Stomach smooth muscle (tissue), 2 donors: ENCODE measurements at regions not wholly inside any gene's neighbourhood (a gene's known extent, or its start where the extent isn't known, plus 50 kb on each side); places are given as distances from the start of the nearest gene placed in this dataset.
"Not testable (repeated sequence)": the region's sequence is repeated elsewhere in the genome, so short reads cannot be mapped to it uniquely, and the experiment has no call there.

Experiments used
- H3K27ac ChIP-seq: one replicate; pipeline ENCODE4 v1.7.0; 2013; ENCODE audit warnings: mild to moderate bottlenecking, low read length, inconsistent platforms
- H3K27me3 ChIP-seq, 2 donors: one replicate each; pipeline ENCODE4 v1.7.0; 2013; ENCODE audit warnings: low read length in 2 of 2; ENCODE audit not compliant: insufficient read depth in 2 of 2, control insufficient read depth in 1 of 2
- H3K36me3 ChIP-seq, 2 donors: one replicate each; pipeline ENCODE4 v1.7.0; 2013; ENCODE audit warnings: low read length in 2 of 2; ENCODE audit not compliant: control insufficient read depth in 2 of 2, insufficient read depth in 2 of 2
- H3K4me1 ChIP-seq: one replicate; pipeline ENCODE4 v1.7.0; 2013; ENCODE audit warnings: low read length; ENCODE audit not compliant: control insufficient read depth, insufficient read depth
- H3K4me3 ChIP-seq, 2 donors: one replicate each; pipeline ENCODE4 v1.7.0; 2013; ENCODE audit warnings: low read length in 2 of 2
- H3K9ac ChIP-seq, 2 donors: one replicate each; pipeline ENCODE4 v1.7.0; 2013; ENCODE audit warnings: low read length in 2 of 2, mild to moderate bottlenecking in 1 of 2
- H3K9me3 ChIP-seq, 2 donors: one replicate each; pipeline ENCODE4 v1.7.0; 2013; ENCODE audit warnings: low read length in 2 of 2; ENCODE audit not compliant: control insufficient read depth in 2 of 2
- donor health status: healthy.
- donor health status: Pancreatic carcinoma.

DNA sequence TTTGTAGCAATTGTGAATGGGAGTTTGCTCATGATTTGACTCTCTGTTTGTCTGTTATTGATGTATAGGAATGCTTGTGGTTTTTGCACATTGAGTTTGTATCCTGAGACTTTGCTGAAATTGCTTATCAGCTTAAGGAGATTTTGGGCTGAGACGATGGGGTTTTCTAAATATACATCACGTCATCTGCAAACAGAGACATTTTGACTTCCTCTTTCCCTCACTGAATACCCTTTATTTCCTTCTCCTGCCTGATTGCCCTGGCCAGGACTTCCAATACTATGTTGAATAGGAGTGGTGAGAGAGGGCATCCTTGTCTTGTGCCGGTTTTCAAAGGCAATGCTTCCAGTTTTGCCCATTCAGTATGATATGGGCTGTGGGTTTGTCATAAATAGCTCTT, 96.6 kb downstream of the EBLN1 start:
- H3K27ac ChIP-seq, H3K4me3 ChIP-seq, H3K4me1 ChIP-seq, H3K36me3 ChIP-seq, H3K9me3 ChIP-seq, H3K27me3 ChIP-seq, H3K9ac ChIP-seq: not testable (repeated sequence)

DNA sequence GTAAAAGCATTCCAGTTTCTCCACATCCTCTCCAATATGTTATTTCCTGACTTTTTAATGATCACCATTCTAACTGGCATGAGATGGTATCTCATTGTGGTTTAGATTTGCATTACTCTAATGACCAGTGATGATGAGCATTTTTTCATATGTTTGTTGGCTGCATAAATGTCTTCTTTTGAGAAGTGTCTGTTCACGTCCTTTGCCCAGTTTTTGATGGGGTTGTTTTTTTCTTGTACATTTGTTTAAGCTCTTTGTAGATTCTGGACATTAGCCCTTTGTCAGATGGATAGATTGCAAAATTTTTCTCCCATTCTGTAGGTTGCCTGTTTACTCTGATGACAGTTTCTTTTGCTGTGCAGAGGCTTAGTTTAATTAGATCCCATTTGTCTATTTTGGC, 97.7 kb downstream of the EBLN1 start:
- not testable (repeated sequence) for H3K27ac ChIP-seq, H3K4me1 ChIP-seq, H3K36me3 ChIP-seq, H3K9ac ChIP-seq, H3K4me3 ChIP-seq, H3K9me3 ChIP-seq, H3K27me3 ChIP-seq

DNA sequence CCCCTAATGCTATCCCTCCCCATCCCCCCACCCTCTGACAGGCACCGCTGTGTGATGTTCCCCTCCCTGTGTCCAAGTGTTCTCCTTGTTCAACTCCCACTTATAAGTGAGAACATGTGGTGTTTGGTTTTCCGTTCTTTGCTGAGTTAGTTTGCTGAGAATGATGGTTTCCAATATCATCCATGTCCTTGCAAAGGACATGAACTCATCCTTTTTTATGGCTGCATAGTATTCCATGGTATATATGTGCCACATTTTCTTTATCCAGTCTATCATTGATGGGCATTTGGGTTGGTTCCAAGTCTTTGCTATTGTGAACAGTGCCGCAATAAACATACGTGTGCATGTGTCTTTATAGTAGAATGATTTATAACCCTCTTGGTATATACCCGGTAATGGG, 98.2 kb downstream of the EBLN1 start:
- not testable (repeated sequence) for H3K4me3 ChIP-seq, H3K9ac ChIP-seq, H3K36me3 ChIP-seq, H3K4me1 ChIP-seq, H3K27me3 ChIP-seq, H3K27ac ChIP-seq, H3K9me3 ChIP-seq

DNA sequence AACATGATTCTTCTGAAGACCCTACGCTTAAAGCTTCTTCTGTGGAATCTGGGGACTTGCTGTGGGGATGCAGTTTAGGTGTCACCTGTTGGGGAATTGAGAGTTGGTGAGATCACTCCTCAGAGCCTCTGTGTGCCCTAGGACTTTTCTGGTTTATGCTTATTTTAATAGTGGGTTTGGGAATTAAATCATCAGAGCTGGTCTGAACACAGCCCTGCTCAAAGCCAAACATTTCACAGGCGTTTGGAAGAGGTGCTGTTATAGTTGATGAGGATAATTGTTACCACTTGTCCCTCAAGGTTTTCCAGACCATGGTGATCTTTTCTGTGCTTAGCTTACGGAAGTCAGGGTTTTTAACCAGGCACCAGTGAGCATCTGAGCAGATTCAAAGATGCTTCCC, 106.1 kb downstream of the EBLN1 start:
- H3K27me3 ChIP-seq = no peaks in the 10 kb centered on the region
- no peak overlapping the region for H3K9ac ChIP-seq
- H3K36me3 ChIP-seq = no peaks in the 10 kb centered on the region
- peaks cover 14% of the 10 kb centered on the region for H3K4me1 ChIP-seq
- H3K27ac ChIP-seq = no peak overlapping the region
- H3K9me3 ChIP-seq = no peaks in the 10 kb centered on the region
- H3K4me3 ChIP-seq = no peak overlapping the region

DNA sequence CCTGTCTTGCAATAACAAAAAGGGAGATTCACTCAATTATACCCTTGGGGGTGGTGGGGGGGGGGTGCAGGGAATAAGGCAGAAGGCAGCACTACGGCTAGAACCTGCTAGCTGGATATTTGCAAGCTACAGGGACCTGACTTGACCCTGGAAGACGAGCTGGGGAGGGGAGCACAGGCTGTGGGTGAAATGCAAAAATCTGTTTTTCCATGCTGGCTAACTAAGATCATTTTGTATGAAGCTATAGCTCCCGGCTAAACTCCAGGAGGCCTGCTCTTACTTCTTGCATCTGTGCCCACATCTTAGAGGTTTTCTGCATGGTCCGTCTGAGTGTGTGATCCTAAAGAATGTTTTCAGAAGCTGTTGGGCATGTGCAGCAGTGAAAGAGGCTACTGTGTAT, 106.6 kb downstream of the EBLN1 start:
- Histone ChIP-seq H3K9me3 (no peaks in the 10 kb centered on the region), H3K4me1 (peaks cover 14% of the 10 kb centered on the region), H3K9ac (no peak overlapping the region), H3K4me3 (no peak overlapping the region), H3K27me3 (no peaks in the 10 kb centered on the region), H3K27ac (no peak overlapping the region), H3K36me3 (no peaks in the 10 kb centered on the region)

DNA sequence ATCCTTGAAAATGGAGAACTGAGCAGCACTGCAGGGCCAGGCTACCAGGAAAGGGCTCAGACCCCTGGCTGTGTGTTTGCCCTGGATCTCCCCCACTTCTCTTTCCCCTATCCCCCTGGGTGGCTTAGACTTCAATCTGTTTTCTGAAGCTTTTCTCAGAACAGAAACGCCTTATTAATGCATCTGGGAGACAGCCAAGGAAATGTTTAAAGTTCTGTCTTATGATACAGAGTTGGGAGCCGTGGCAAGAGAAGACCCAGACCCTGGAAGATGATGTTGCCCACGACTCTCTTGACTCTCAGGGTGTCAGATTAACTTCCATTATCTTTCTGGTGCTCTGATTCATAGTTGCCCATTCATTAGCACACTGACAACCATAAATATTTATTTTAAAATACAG, 107.1 kb downstream of the EBLN1 start:
- peaks cover 14% of the 10 kb centered on the region for H3K4me1 ChIP-seq
- no peak overlapping the region for H3K27ac ChIP-seq
- no peaks in the 10 kb centered on the region for H3K36me3 ChIP-seq
- no peak overlapping the region for H3K9ac ChIP-seq
- no peaks in the 10 kb centered on the region for H3K27me3 ChIP-seq
- H3K4me3 ChIP-seq = no peak overlapping the region
- no peaks in the 10 kb centered on the region for H3K9me3 ChIP-seq

DNA sequence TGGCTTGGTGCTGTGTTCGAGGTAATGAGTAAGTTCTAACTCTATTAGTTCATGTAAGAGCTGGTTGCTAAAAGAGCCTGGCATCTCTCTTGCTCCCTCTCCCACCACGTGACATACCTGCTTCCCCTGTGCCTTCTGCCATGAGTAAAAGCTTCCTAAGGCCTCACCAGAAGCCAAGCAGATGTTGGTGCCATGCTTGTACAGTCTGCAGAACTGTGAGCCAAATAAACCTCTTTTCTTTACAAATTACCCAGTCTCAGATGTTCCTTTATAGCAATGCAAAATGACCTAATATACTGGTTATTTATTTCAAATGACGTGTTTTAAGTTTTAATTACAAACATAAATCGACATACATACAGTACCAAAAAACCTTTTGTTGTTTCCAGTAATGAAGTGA, 101.7 kb upstream of the DNAJC1 start:
- no peak overlapping the region for H3K9ac ChIP-seq
- H3K27ac ChIP-seq = no peak overlapping the region
- H3K9me3 ChIP-seq = no peaks in the 10 kb centered on the region

DNA sequence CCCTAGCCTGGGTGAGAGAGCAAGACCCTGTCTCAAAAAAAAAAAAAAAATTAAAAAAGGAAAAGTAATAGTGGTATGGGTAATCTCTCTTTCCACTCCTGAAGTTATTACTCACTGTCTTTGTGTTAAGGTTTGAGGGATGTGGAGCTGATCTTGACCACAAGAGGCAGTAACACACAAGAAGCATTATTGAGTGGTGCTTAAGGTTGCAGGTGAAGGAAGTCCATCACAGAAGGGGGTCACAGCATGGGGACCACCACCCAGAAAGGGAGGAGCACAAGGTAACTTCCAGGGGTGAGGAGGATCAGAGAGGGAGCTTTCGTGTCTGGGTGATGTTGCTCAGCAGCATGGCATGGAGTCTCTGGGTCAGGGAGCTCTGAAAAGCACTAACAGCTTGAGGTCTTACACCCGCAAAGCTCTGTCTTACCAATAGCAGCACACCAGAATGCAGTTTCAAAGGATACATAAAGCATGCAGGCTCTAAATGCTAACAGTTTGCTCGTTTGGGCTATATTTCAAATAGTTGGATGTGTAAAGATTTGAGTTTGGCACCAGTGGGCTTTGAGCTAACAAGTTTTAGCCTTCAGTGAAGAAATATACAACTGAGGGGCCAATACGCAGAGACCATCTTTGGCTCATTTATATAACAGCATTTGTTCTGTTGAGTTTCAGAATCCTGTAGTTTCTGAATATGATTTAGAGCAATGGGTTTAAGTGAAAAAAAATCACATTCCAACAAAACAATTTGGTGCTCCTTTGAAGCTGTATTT, 100.4 kb upstream of the DNAJC1 start:
- no peak overlapping the region for H3K27ac ChIP-seq
- peaks cover 0 to 4% of the 10 kb centered on the region in 2 donors for H3K9me3 ChIP-seq
- H3K9ac ChIP-seq = no peak overlapping the region
- H3K4me3 ChIP-seq = no peak overlapping the region
- H3K27me3 ChIP-seq = no peaks in the 10 kb centered on the region
- H3K36me3 ChIP-seq = no peaks in the 10 kb centered on the region
- no peaks in the 10 kb centered on the region for H3K4me1 ChIP-seq

More for the DNA sequence above, 101.7 kb upstream of the DNAJC1 start:
- H3K36me3 ChIP-seq = no peaks in the 10 kb centered on the region
- no peaks in the 10 kb centered on the region for H3K27me3 ChIP-seq
- H3K4me1 ChIP-seq = no peaks in the 10 kb centered on the region
- no peak overlapping the region for H3K4me3 ChIP-seq

DNA sequence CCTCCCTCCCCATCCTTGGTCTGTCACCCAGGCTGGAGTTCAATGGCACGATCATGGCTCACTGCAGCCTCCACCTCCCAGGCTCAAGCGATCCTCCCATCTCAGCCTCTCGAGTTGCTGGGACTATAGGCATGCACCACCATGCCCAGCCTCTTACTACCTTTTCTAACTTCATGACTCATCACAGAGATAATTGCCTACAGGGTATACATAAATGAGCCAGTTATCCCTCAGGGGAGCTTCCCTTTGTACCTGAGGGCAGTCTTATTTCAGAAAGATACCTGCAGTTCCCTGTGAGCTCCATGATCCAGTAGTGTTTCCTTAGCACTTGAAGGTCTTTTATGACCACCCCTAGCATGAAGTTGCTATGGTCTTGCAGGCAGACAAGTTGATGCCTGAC, 94.2 kb upstream of the DNAJC1 start:
- Histone ChIP-seq H3K4me3 (no peak overlapping the region), H3K36me3 (no peaks in the 10 kb centered on the region), H3K9me3 (peaks cover 0 to 4% of the 10 kb centered on the region in 2 donors), H3K27ac (no peak overlapping the region), H3K27me3 (no peaks in the 10 kb centered on the region), H3K4me1 (no peaks in the 10 kb centered on the region), H3K9ac (no peak overlapping the region)

DNA sequence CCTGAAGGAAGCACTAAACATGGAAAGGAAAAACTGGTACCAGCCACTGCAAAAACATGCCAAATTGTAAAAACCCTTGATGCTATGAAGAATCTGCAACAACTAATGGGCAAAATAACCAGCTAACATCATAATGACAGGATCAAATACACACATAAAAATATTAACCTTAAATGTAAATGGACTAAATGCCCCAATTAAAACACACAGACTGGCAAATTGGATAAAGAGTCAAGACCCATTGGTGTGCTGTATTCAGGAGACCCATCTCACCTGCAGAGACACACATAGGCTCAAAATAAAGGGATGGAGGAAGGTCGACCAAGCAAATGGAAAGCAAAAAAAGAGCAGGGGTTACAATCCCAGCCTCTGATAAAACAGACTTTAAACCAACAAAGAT, 87.7 kb upstream of the DNAJC1 start:
- H3K4me1 ChIP-seq, H3K4me3 ChIP-seq, H3K9ac ChIP-seq, H3K27ac ChIP-seq, H3K27me3 ChIP-seq, H3K9me3 ChIP-seq, H3K36me3 ChIP-seq: not testable (repeated sequence)

DNA sequence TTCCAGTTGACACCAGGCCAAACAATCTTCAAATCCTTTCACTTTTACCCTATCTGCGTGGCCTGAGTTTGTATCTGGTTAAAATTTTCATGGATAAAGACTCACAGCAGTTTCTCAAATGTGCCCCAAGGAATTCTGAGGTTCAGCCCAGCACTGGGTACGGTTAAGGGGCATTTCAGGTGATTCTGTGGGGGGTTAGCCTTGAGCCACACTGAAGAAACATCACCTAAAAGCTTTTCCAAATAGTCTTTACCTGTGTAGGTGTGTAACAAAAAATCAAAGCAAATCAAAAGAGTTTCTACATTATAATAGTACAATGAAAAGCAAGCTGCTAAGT, 83.8 kb upstream of the DNAJC1 start:
- no peak overlapping the region for H3K27ac ChIP-seq

More for the DNA sequence above, 83.8 kb upstream of the DNAJC1 start:
- Histone ChIP-seq H3K4me1 (peaks cover 3% of the 10 kb centered on the region), H3K9me3 (no peaks in the 10 kb centered on the region), H3K4me3 (no peak overlapping the region), H3K9ac (no peak overlapping the region), H3K27me3 (no peaks in the 10 kb centered on the region), H3K36me3 (no peaks in the 10 kb centered on the region)
